SK-N-SH (cell line): ENCODE measurements at regions not wholly inside any gene's neighbourhood (a gene's known extent, or its start where the extent isn't known, plus 50 kb on each side); places are given as distances from the start of the nearest gene placed in this dataset.
A peak's percentile ranks its signal among the peaks of the same experiment; 100 is the strongest.

Experiments used
- CTCF ChIA-PET: fragments of 300-600, 350-600 bp; formaldehyde crosslinking; extraction: SDS; loops from one replicate; lab custom pipeline; 2021; lab: Yijun Ruan, JAX
- POLR2A ChIA-PET: fragments of 350-600 bp; sonication (Branson Sonifier 250); formaldehyde crosslinking; extraction: SDS; loops from one replicate; lab custom pipeline; 2020; ENCODE audit warnings: antibody characterized with exemption, inconsistent platforms; lab: Yijun Ruan, JAX
- DNase-seq: peaks from one replicate; pipeline ENCODE4 v3.0.0; 2012
- H2AFZ ChIP-seq: fragments of 200-600 bp; sonication (generic); 2 replicates; pipeline ENCODE4 v1.8.1; 2016; ENCODE audit warnings: antibody characterized with exemption, mild to moderate bottlenecking, low read depth
- H3F3A ChIP-seq: fragments of 200-600 bp; sonication (generic); replicated peaks from 2 replicates; pipeline ENCODE3; 2016; ENCODE audit warnings: antibody characterized with exemption, mild to moderate bottlenecking; ENCODE audit not compliant: insufficient read depth
- H3K27ac ChIP-seq, 2 experiments: fragments of 200-500 bp in 1 of 2; fragments of 200-600 bp in 1 of 2; sonication (Bioruptor generic) in 1 of 2; sonication (generic), shearing (Covaris generic) in 1 of 2; 2 replicates each; pipeline versions ENCODE4 v1.5.1 to v1.6.1; 2014 to 2016; ENCODE audit warnings: low read depth in 2 of 2, inconsistent platforms in 1 of 2, low read length in 1 of 2, mild to moderate bottlenecking in 1 of 2, mixed read lengths in 1 of 2
- H3K27me3 ChIP-seq: fragments of 200-600 bp; sonication (generic), shearing (Covaris generic); 2 replicates; pipeline ENCODE4 v1.6.1; 2016; ENCODE audit warnings: mixed run types; ENCODE audit not compliant: insufficient read depth
- H3K36me3 ChIP-seq, 2 experiments: fragments of 200-500 bp in 1 of 2; fragments of 200-600 bp in 1 of 2; sonication (Bioruptor generic) in 1 of 2; sonication (generic) in 1 of 2; replicated peaks in 1 of 2; 2 replicates each; pipeline versions ENCODE3 to v1.5.1; 2014 to 2016; ENCODE audit warnings: low read length in 1 of 2, mild to moderate bottlenecking in 1 of 2; ENCODE audit not compliant: insufficient read depth in 2 of 2, control insufficient read depth in 1 of 2
- H3K4me1 ChIP-seq, 2 experiments: fragments of 200-500 bp in 1 of 2; fragments of 200-600 bp in 1 of 2; sonication (Bioruptor generic) in 1 of 2; sonication (generic), shearing (Covaris generic) in 1 of 2; 2 replicates each; pipeline versions ENCODE4 v1.5.1 to v1.6.1; 2014 to 2016; ENCODE audit warnings: low read depth in 1 of 2, low read length in 1 of 2, mixed run types in 1 of 2; ENCODE audit not compliant: insufficient read depth in 2 of 2, control insufficient read depth in 1 of 2
- H3K4me2 ChIP-seq: fragments of 200-600 bp; sonication (generic), shearing (Covaris generic); 2 replicates; pipeline ENCODE4 v1.6.1; 2017; ENCODE audit warnings: mixed run types
- H3K4me3 ChIP-seq, 2 experiments: fragments of 200-500 bp in 1 of 2; fragments of 200-600 bp in 1 of 2; sonication (Bioruptor generic) in 1 of 2; sonication (generic), shearing (Covaris generic) in 1 of 2; 2 replicates each; pipeline versions ENCODE4 v1.5.1 to v1.8.1; 2014 to 2016; ENCODE audit warnings: low read depth in 2 of 2, inconsistent platforms in 1 of 2, low read length in 1 of 2, mild to moderate bottlenecking in 1 of 2, mixed read lengths in 1 of 2, moderate library complexity in 1 of 2
- H3K79me2 ChIP-seq: fragments of 200-600 bp; sonication (generic); 2 replicates; pipeline ENCODE4 v1.8.1; 2017; ENCODE audit warnings: mild to moderate bottlenecking; ENCODE audit not compliant: insufficient read depth
- H3K9ac ChIP-seq: fragments of 200-600 bp; sonication (generic); 2 replicates; pipeline ENCODE4 v1.6.1; 2017; ENCODE audit warnings: mixed run types
- H3K9me2 ChIP-seq: fragments of 200-600 bp; sonication (generic); 2 replicates; pipeline ENCODE4 v1.6.1; 2017; ENCODE audit warnings: mixed run types
- H3K9me3 ChIP-seq: fragments of 200-600 bp; sonication (generic); 2 replicates; pipeline ENCODE4 v1.6.1; 2017; ENCODE audit warnings: mixed run types, mild to moderate bottlenecking, moderate library complexity
- H4K20me1 ChIP-seq: fragments of 200-600 bp; sonication (generic); 2 replicates; pipeline ENCODE4 v1.6.1; 2017; ENCODE audit warnings: mild to moderate bottlenecking, mixed run types; ENCODE audit not compliant: insufficient read depth
- ELF1 ChIP-seq: IDR thresholded peaks from 2 replicates; pipeline ENCODE4 v1.4.0; 2012
- JUND ChIP-seq: IDR thresholded peaks from 2 replicates; pipeline ENCODE4 v1.4.0; 2012
- RCOR1 ChIP-seq: fragments of 150-350 bp; IDR thresholded peaks from 2 replicates; pipeline ENCODE4 v1.6.1; 2017; ENCODE audit warnings: antibody characterized with exemption, low read length
- SIN3A ChIP-seq: IDR thresholded peaks from 2 replicates; pipeline ENCODE4 v1.6.1; 2012; ENCODE audit warnings: low read depth, mild to moderate bottlenecking, low read length, moderate library complexity, borderline replicate concordance
- TAF1 ChIP-seq: IDR thresholded peaks from 2 replicates; pipeline ENCODE4 v1.6.1; 2012; ENCODE audit warnings: low read depth, mild to moderate bottlenecking, low read length, moderate library complexity, borderline replicate concordance
- TEAD4 ChIP-seq: IDR thresholded peaks from 2 replicates; pipeline ENCODE4 v1.4.0; 2012; ENCODE audit warnings: mild to moderate bottlenecking, borderline replicate concordance; ENCODE audit not compliant: insufficient read depth
- YY1 ChIP-seq: IDR thresholded peaks from 2 replicates; pipeline ENCODE4 v1.4.0; 2012; ENCODE audit warnings: low read depth, mild to moderate bottlenecking
- WGBS: methylation state at CpG from one replicate; pipeline ENCODE4 v1.1.6; 2017; ENCODE audit warnings: low lambda C conversion rate; 5-methylcytosine and 5-hydroxymethylcytosine counted together
- TF ChIP-seq, protein P1 (sequence below): IDR thresholded peaks from 2 replicates; pipeline ENCODE4; 2012
- TF ChIP-seq, protein P2 (sequence below): IDR thresholded peaks from 2 replicates; pipeline ENCODE4 v1.4.0; 2012; ENCODE audit warnings: low read depth, borderline replicate concordance

DNA sequence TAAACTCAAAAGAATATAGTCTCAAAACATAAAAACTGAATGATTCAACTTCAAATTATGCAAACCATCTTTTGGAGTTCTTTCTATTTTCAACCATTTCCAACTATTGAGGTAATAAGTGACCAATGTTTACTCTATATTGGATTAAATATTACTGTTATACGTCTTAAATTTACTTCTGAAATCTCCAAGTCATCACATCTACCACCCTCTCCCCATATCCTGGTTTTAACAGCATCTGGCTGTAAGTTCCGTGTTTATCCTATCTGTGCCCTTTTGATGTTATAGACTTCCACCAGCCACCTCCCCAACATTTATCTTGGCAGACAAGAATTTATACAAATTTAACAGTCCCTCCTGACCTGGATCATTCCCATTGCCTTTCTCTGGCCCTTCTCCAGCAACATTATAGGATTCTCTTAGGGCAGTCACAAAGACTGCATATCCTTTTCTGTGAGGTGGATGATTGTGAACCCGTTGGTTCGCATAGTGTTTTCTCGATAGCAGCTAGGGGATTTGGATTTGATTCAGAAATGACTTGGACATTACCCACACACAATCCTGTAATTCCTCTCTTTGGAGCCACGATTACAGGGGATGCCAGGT is 313.4 kb upstream of the FMN2 start:
- Histone ChIP-seq H3K9ac (no peak overlapping the region), H4K20me1 (no peaks in the 10 kb centered on the region), H3K4me2 (no peak overlapping the region), H3K9me3 (no peaks in the 10 kb centered on the region), H3K27me3 (no peaks in the 10 kb centered on the region)
- TF ChIP-seq ELF1 (no peak), TEAD4 (no peak)
- TF ChIP-seq, all 33 proteins: peak for 0
- 62% methylated on average over 6 of the region's 6 CpGs for WGBS
- Histone ChIP-seq H3K9me2 (no peaks in the 10 kb centered on the region), H3K79me2 (no peaks in the 10 kb centered on the region), H3K27ac (peak overlapping the region in 1 of 2 experiments; percentile 39; a peak in 1 of 4 replicates), H3K36me3 (peaks cover 0 to 5% of the 10 kb centered on the region in 2 experiments), H3K4me3 (no peak overlapping the region), H3K4me1 (peaks cover 0 to 8% of the 10 kb centered on the region in 2 experiments; a peak in 2 of 4 replicates), H3F3A (no peaks in the 10 kb centered on the region), H2AFZ (no peak overlapping the region)
- ChIA-PET POLR2A (no interaction called here), CTCF (no interaction called here)
- no peak for DNase-seq

DNA sequence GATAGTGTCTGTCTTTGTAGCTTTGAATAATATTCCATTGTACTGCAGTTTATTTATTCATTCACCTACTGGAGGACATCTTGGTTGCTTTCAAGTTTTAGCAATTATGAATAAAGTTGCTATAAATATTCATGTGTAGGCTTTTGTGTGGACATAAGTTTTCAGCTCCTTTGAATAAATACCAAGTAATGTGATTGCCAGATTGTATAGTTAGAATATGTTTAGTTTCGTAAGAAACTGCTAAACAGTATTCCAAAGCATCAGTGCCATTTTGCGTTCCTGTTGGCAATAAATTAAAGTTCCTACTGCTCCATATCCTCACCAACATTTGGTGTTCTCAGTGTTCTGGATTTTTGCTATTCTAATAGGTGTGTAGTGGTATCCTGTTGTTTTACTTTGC is 311.7 kb upstream of the FMN2 start:
- H3K9ac ChIP-seq = no peak overlapping the region
- H3K36me3 ChIP-seq = peaks cover 0 to 5% of the 10 kb centered on the region in 2 experiments
- TF ChIP-seq, protein P1, sequence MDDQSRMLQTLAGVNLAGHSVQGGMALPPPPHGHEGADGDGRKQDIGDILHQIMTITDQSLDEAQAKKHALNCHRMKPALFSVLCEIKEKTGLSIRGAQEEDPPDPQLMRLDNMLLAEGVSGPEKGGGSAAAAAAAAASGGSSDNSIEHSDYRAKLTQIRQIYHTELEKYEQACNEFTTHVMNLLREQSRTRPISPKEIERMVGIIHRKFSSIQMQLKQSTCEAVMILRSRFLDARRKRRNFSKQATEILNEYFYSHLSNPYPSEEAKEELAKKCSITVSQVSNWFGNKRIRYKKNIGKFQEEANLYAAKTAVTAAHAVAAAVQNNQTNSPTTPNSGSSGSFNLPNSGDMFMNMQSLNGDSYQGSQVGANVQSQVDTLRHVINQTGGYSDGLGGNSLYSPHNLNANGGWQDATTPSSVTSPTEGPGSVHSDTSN = no peak
- TF ChIP-seq TAF1 = no peak
- TF ChIP-seq SIN3A = no peak
- TF ChIP-seq, protein P2, sequence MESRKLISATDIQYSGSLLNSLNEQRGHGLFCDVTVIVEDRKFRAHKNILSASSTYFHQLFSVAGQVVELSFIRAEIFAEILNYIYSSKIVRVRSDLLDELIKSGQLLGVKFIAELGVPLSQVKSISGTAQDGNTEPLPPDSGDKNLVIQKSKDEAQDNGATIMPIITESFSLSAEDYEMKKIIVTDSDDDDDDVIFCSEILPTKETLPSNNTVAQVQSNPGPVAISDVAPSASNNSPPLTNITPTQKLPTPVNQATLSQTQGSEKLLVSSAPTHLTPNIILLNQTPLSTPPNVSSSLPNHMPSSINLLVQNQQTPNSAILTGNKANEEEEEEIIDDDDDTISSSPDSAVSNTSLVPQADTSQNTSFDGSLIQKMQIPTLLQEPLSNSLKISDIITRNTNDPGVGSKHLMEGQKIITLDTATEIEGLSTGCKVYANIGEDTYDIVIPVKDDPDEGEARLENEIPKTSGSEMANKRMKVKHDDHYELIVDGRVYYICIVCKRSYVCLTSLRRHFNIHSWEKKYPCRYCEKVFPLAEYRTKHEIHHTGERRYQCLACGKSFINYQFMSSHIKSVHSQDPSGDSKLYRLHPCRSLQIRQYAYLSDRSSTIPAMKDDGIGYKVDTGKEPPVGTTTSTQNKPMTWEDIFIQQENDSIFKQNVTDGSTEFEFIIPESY = no peak
- TF ChIP-seq RCOR1 = no peak
- TF ChIP-seq YY1 = no peak
- TF ChIP-seq JUND = no peak
- H3K9me3 ChIP-seq = no peaks in the 10 kb centered on the region
- POLR2A ChIA-PET = no interaction called here
- H3K27me3 ChIP-seq = no peaks in the 10 kb centered on the region; the same call in 1 of the 2 replicates
- peaks cover 0 to 4% of the 10 kb centered on the region in 2 experiments; a peak in 2 of 4 replicates for H3K4me1 ChIP-seq
- H3K79me2 ChIP-seq = no peaks in the 10 kb centered on the region
- H3K4me2 ChIP-seq = no peak overlapping the region
- DNase-seq = no peak
- H3K9me2 ChIP-seq = no peaks in the 10 kb centered on the region
- H3F3A ChIP-seq = no peaks in the 10 kb centered on the region
- no peak overlapping the region for H3K27ac ChIP-seq
- CTCF ChIA-PET = no interaction called here
- no peak overlapping the region for H3K4me3 ChIP-seq
- WGBS = 66% methylated on average over 2 of the region's 2 CpGs
- no peaks in the 10 kb centered on the region for H4K20me1 ChIP-seq
- H2AFZ ChIP-seq = no peak overlapping the region
